Astrocyte of the hippocampus (primary cell): ENCODE measurements at regions not wholly inside any gene's neighbourhood (a gene's known extent, or its start where the extent isn't known, plus 50 kb on each side); places are given as distances from the start of the nearest gene placed in this dataset.

Source experiments
- DNase-seq: peaks from one replicate; pipeline ENCODE4 v3.0.0; 2011; ENCODE audit warnings: low read depth, low spot score

GRCh38 chrX:112147206-112147605 lies 64.6 kb upstream of the TRPC5 start:
- DNase-seq = peak; percentile 30

- no peak for DNase-seq
Measured at GRCh38 chrX:112137276-112137675, 54.7 kb upstream of the TRPC5 start.
